ENCODE measurements at regions not wholly inside any gene's neighbourhood (a gene's known extent, or its start where the extent isn't known, plus 50 kb on each side); places are given as distances from the start of the nearest gene placed in this dataset.
"Not testable (repeated sequence)": the region's sequence is repeated elsewhere in the genome, so short reads cannot be mapped to it uniquely, and the experiment has no call there.

DNA sequence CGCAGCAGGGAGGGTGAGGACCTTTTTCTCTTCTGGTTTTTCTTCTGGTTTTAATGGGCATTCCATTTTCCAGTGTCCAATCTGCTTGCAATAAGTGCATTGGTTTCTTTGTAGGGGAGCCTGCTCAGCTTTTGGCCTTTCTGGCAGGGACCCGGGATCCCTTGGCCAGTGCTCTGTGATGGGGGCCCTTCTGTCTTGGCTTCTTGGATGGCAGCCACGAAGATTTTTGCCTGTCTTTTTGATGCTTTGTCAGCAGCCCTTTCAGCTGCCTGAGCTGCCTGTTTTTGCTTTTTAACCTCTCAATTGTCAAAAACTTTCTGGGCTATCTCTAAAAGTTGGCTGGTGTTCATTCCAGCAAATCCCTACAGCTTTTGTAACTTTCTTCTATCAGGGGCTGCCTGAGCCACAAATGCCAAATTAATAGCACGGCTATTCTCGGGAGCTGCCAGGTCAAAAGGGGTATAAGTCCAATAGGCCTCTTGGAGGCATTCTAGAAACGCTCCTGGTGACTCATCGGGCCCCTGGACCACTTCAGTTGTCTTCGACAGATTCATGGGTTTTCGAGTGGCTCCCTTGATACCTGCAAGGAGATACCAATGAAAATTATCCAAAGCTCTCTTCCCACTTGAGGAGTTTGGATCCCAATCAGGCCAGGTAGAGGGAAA lies 179.9 kb upstream of the MBL2 start:
- DNase-seq (ENCODE audit: low spot score) = no peak

DNA sequence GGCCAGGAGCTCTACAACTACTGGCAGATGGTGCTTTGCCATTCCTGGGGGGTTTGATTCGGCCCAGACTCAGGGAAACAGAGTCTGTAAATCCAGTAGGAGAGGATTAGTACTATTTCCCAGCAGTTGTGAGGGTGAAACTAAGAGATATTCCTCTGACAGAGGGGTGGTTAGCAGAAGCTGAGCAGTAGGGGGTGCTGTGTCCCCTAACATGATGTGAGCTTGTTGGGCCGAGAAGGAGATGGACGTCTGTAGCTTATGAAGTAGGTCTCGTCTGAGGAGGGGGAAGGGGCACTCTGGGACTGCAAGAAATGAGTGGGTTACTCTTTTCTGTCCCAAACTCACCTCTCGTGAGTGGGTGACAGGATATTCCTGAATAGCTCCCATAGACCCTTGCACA lies 179.2 kb upstream of the MBL2 start:
- no peak for DNase-seq (ENCODE audit: low spot score)

DNA sequence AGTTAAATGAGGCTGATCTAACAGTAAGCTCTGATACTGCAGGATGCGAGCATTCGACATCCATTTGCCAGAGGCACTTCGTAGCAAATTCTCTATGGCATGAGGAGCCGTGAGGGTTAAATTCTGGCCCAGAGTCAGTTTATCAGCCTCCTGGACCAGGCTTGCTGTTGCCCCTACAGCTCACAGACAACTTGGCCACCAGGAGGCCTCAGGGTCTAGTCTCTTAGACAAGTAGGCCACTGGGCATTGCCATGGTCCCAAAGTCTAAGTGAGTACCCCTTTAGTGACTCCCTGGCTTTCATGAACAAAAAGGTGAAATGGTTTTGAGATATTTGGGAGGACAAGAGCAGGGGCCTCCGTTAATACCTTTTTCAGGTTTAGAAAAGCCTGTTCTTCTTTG lies 178.0 kb upstream of the MBL2 start:
- DNase-seq (ENCODE audit: low spot score) = no peak

DNA sequence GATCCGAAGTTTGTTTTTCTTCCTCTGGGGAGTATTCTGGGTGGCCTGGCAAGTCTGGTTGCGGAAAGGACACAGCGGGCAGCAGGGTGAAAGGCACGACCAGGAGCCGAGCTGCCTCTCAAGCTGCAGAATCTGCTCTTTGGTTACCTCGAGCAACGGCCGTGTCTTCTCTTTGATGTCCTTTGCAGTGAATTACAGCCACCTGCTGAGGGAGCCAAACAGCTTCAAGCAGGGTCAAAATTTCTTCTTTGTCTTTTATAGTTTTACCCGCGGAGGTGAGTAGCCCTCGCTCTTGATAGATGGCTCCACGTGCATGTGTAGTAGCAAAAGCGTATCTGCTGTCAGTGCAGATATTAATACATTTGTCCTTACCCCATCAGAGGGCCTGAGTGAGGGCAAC lies 177.3 kb upstream of the MBL2 start:
- DNase-seq (ENCODE audit: low spot score) = no peak

DNA sequence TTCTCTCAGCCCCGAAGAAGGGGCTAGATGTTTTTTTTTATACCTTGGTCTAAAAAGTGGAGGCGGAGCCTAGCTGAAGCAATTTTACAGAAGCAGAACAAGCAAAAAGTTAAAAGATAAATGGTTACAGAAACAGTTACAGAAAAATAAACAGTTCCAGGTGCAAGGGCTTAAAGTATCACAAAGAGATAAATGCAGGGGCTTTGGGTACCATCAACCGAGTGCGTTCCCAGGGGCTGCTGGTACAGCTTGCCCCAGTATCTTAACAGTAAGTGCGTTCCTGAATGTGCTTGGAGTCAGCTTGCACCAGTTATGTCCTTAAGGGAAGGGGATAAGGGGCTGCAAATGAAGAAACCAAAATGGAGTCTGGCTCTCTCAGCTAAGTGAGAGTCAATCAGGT lies 173.9 kb upstream of the MBL2 start:
- DNase-seq (ENCODE audit: low spot score) = no peak

DNA sequence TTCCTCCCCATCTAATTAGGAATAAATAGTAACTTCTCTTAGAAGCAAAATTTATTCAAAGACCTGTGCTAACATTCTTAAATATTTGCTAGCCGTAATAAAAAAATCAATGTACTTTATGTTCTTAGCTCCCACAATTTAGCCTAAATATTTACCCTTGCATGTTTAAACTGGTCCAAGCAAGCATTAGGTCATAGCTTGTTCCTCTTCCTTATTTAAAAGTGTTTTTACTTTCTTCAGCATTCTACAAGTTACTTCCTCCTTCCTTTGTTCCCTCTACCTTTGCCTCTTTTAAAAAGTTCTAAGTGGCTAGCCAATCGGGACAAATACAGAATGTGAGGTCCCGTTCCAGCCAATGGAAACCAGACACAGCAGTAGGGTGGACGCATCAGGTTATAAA lies 172.9 kb upstream of the MBL2 start:
- DNase-seq (ENCODE audit: low spot score) = not testable (repeated sequence)

DNA sequence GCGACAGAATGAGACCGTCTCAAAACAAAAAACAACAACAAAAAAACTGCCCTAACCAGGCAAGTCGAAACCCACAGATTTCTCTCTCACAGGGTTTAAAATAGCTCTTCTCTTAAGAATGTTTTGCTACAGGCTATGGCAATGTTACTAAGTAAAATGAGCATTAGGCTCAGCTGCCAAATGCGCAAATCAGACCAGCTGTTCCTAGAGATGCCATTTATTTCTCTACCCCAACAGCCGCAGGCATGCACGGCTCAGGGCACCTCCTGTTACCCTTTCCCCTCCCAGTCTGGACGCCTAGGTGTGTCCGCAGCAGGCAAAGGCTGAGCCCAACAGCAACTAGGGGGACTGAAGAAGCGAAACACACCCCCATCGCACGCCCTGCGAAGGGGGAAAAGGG lies 168.3 kb upstream of the MBL2 start:
- DNase-seq (ENCODE audit: low spot score) = no peak

DNA sequence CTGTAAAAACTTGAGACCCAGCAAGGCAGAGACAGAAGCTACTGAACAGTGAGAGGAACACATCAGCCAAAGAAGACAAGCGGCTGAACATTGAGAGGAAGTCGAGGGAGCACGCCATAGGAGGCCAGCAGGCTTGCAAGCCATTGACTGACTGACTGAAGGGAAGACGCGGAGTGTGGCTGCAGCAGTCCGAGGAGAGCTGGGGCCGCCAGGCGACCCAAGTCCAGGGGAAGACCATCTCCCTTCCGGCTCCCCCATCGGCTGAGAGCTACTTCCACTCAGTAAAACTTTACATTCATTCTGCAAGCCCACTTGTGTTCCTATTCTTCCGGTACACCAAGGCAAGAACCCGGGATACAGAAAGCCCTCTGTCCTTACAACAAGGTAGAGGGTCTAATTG lies 167.3 kb upstream of the MBL2 start:
- no peak for DNase-seq (ENCODE audit: low spot score)

DNA sequence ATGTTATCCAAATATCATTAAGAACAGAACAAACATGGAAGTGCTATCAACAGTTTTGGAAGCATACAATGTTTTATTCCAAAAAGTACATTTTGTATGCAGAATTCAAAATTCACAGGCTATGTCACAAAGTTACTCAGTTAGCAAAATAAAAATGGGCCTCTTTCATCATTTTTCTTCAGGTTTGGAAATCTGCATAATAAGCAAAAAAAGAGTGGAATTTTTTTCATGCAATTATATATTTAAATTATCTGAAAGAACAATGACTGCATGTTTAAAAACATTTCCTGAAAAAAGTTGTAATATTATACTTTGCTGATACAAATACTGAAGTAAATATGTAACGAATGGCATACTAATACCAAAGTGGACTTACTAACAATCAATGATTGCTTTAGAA lies 161.2 kb upstream of the MBL2 start:
- DNase-seq (ENCODE audit: low spot score) = no peak

DNA sequence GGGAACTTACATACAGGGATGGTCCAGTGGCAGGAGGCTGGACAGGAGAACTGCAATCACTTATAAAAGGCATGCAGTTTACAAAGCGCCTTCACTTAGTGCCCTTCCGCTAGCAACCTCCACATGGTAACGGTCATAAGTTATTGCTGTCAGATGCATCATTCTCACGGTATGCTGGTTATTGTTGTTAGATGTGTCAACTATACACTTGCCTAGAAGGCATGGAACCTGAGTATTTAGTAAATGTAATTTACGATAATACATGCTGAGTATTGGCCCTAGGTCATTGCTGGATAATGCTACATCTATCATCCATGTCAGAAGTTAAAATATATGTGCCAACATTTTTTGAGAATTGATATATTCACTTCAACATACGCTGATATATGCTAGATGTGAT lies 155.1 kb upstream of the MBL2 start:
- DNase-seq (ENCODE audit: low spot score) = no peak

DNA sequence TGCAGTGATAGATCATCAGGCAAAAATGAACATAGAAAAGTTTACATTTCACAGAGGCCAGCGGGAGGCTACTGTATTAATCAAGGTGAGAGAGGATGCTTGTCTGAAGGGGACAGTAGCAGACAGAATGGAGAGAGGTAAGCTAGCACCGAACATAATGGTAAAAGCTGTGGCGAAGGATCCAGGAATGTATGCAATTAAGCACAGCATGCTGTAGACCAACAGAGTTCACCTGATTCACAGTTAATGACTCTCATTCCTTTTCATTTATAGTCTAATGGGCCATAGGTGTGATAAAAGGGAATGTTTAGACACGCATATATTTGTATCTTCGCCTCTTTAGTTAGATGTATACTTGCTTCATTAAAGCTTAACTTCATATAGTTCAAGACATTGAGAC lies 150.9 kb upstream of the MBL2 start:
- DNase-seq (ENCODE audit: low spot score) = no peak

DNA sequence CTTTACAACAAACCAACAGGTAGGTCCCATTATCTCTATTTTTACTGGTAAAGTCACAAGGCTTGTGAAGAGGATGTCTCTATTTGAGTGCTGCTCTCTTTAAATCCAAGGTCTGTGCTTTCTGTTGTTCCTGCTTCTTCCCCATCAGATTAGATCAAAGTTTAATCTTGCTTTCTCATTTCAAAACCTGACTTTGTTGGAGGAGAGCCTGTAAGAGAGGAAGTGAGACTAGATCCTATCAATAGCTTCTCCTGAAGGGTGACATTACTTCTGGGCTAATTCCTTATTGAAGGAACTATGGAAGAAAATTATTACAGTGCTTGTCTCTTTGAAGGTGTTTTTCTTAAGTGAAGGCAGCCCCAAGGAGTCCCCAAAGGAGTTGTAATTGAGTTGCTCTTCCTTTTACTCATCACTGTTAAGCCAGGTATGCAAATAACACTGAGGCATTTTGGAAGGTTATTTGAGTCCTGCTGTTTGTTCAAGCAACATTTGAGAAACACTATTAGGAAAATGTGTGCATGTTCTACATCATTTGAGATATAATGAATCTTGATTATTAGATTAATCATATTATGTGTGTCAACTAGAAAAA lies 146.2 kb upstream of the MBL2 start:
- no peak for DNase-seq (ENCODE audit: low spot score)

DNA sequence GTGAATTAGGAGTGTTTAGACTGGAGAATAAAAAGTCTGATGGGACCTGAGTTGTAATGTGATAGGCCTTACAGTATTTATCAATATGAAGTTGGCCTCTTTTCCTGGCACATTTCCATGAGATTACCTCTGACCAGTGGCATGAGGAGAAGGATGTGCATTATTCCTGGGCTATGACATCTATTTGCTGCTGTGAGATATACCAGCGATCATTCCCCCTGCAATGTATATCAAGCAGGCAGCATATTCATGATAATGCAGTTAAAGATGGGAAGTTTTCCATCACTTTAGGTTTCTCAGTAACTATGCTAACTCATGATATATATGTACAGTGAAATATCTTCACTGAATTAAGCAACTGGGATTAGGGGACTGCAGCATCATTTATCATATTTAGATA lies 142.8 kb upstream of the MBL2 start:
- no peak for DNase-seq (ENCODE audit: low spot score)

DNA sequence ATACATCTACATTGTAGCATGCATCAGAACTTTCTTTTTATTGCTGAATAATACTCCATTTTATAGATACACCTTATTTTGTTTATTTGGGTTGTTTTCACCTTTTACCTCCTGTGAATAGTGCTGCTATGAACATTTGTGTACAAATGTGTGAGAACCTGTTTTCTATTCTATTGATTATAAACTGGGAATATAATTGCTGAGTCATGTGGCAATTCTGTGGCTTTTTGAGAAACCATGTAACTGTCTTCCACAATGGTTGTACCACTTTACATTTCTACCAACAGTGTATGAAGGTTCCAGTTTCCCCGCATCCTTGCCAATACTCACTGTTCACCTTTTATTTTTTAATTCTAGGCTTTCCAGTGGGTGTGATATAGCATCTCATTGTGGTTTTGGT lies 138.6 kb upstream of the MBL2 start:
- no peak for DNase-seq (ENCODE audit: low spot score)

DNA sequence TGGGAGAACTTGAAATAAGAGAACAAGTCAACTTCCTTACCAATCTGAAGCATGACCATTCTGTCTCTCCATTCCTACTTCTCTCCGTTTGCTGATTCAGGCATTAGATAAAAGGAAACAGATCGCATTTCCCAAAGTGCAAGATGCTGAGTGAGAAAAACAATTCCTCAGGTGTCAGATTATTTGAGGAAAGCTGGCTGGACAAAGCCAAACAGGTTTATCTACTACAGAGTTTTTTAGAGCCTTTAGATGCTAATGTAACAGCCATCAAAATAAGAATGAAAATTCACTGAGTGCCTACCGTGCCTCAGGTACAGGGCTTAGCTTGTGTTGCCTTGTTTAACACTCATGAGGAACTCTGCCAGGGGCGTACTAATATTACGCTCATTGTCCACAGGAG lies 135.9 kb upstream of the MBL2 start:
- no peak for DNase-seq (ENCODE audit: low spot score)

DNA sequence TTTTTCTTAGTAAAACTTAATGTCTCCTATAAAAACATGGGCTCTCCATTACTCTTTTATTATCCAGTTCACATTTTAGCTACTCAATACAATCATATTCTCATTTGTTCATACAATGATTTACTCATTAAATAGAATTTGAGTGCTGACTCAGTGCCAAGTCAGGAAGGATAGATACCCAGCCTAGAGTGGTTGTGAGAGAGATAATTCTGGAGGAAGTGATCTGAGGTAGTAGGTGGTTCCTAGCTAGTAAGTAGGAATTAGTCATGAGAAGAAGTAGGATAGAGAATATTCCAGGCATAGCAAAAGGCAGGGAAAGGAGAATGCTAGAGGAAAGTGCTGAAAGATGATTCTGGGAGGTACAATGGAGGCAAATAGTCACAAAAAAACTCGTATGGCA lies 133.5 kb upstream of the MBL2 start:
- no peak for DNase-seq (ENCODE audit: low spot score)

DNA sequence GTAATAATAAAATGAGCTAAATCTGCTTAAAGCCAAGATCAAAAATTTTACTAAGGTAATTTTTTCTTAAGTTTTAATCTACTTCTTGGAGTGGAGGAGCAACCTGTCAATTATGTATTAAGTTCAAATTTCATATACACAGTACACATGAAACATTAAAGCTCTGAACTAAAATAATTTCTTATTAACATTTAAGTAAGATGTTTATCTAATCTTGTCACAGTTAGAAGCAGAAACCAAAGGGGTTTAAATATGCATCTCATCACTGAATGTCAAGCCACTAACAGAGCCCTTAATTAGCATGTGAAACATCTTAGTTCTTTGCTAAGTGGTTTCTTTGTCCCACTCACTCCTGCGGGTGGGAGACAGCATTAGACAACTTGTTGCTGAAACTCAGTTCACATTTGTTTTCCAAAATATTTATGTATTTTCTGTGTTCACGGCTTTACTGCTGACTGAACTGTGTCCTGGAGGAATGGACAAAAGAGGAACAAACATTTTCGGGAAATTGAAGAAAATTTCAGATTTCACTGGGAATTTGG lies 130.9 kb upstream of the MBL2 start:
- no peak for DNase-seq (ENCODE audit: low spot score)

DNA sequence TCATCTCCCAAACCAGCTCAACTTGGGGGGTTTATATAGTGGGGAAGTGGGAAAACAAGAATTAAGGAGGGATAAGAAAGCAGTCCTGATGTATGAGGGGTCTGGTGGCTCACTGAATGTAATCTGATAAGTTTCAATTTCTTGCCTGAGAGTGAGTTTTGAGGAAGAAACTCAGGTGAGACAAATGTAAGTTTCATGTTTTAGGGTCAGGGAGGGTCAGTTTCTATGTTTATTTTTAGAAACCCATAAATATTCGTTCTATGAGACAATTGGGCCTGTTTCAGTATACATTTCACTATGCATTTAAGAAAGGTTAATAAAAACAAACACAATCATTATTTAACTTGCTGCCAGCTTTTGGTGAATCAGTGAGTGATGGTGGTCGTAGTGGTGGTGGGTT lies 128.0 kb upstream of the MBL2 start:
- no peak for DNase-seq (ENCODE audit: low spot score)

DNA sequence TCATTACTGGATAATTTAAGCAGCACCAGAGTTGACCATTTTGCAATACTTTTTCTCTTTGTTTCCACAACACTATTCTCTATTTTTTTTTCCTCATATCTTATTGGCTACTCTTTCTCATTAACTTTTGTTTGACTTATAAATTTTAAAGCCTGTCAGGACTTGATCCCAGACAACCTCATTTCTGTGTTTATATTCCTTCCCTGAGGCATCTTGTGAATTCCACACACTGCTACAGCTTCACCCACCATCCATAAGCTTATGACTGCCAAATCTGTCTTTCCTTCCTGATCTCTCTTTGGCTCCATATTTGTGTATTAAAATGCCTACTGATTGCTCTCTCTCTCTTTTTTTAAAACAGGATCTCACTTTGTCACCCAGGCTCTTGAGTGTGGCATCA lies 124.6 kb upstream of the MBL2 start:
- no peak for DNase-seq (ENCODE audit: low spot score)

DNA sequence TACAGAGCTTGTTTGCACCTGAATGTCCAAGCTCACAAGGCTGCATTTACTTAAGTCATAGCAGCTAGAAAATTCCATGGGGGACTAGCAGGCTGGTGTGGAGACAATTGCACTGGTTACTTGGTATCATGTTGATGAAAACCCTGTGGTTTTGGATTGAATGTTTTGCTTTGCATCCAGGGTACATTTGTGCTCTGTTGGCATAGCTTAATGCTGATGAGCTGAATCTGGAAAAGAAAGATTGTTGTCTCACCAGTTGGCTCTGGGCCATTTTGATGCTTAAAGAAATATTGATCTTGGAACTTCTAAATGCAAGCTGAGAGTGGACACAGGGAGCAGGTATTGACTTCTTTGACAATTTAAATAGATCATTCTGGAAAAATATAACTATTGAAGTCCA lies 122.5 kb upstream of the MBL2 start:
- DNase-seq (ENCODE audit: low spot score) = no peak

DNA sequence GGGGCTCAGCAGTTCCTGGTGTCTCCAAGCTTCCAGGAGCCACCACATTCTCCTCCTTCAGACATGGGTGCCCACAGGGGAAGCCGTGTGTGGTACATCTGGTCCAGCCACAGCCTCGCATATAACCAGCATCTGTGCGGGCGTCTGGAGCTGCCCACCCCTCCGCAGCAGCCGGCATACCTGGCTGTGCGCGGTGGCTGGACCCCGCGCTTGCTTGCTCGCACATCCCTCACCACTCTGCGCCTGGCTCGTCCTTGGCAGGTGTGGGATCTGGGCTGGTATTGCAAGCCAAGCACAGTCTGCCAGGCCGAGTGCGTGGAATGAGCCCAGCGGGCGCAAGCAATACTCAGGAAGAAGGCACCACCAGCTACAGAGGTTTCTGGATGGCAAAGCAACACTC lies 117.7 kb upstream of the MBL2 start:
- DNase-seq (ENCODE audit: low spot score) = no peak

DNA sequence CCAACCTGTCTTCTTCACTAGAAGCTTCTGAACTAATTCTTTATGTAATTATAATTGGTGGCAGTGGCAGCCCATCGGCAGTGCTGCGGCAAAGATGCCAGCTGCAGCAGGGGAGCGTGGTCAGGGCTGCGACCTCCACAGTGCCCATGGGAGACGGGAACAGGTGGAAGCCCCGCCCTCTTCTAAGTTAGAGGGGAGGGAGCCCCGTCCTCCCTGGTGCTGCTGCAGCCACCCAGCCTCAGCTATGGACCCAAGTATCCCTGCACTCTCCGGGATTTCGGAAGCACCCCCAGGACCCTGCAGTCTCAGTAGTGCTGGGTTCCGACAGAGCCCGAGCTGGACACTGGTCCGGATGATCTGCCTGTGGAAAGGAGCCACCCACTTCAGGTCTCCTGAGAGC lies 117.0 kb upstream of the MBL2 start:
- DNase-seq (ENCODE audit: low spot score) = no peak

DNA sequence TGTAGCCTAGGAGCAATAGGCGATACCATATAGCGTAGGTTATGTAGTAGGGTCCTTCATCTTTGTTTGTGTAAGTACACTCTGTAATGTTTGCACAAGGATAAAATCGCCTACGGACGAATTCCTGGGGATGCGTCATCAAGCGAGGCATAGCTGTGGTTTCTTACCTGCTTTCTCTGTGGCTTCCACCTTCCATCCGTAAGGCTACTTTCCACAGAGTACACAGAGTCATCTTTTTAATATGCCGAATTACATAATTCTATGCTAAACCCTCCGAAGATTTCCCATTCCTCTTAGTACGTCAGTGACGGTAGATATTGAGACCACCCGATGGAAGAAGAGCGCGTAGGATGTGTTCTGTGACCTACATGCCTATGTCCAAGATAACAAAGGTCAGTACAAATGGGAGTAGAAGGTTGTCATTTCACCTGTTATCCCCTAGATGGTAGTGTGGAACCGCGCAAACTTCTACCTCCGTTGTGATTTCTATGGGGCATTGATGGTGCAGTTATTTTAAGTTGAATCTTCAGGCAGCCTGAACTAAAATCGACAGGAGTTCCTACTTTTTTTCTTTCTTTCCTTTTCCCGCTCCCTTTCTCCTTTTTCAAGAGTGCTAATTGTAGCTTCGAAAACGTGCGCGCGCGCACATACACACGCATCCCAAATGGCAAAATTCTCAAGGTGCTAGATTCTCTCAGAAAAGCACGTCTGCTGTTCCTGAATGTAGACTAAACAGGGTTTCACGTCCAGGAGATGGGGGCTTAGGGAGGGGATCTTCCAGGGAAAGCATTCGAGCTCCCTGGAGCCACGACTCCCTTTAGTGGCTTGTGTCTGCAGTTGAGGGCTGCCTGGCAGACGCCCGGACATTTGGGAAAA lies 111.7 kb upstream of the MBL2 start:
- peak; percentile 71 for DNase-seq (ENCODE audit: low spot score)

Data from D341Med (cell line).